ENCODE measurements at regions not wholly inside any gene's neighbourhood (a gene's known extent, or its start where the extent isn't known, plus 50 kb on each side); places are given as distances from the start of the nearest gene placed in this dataset.

DNA sequence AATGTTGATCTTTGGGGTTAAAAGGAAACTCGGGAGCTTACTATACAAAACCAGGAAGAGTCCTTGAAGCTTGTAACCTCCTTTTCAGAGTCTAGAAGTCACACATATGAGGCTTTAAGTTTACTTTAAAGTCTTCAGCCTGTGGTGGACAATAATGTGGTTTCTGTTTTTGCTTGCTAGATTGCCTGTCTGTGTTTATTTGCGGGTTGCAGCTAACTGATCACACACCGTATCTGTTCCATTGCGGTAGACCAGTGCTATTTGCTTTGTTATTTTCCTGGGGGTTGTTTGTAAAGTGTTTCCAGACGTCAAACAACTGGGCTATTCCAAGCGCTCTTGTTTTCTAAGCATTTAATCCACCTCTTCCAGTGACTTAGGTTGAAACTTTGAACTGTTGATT is 143.0 kb upstream of the GYPA start:
- no peaks in the 10 kb centered on the region for H3K4me1 ChIP-seq (ENCODE audit: control insufficient read depth in 2 of 2, insufficient read depth in 1 of 2, low read depth in 1 of 2, low read length in 2 of 2)
- no peak overlapping the region for H3K4ac ChIP-seq (ENCODE audit: low read length)
- H3K9ac ChIP-seq (ENCODE audit: low read depth, low read length, poor library complexity), result no peak overlapping the region
- H3K79me1 ChIP-seq (ENCODE audit: low read depth, low read length), result no peaks in the 10 kb centered on the region
- H4K8ac ChIP-seq (ENCODE audit: low read depth, low read length), result no peak overlapping the region
- H3K23ac ChIP-seq (ENCODE audit: low read depth, low read length, poor library complexity), result no peak overlapping the region
- H3K18ac ChIP-seq (ENCODE audit: low read length), result no peak overlapping the region
- H2BK120ac ChIP-seq (ENCODE audit: low read depth, low read length), result no peak overlapping the region
- H2AFZ ChIP-seq (ENCODE audit: low read length), result no peak overlapping the region
- no peak overlapping the region for H3K4me2 ChIP-seq (ENCODE audit: insufficient read depth, low read length, poor library complexity, severe bottlenecking)
- no peak overlapping the region for H2BK12ac ChIP-seq (ENCODE audit: low read length)
- no peak overlapping the region for H2BK15ac ChIP-seq (ENCODE audit: low read length)
- no peak overlapping the region for H3K4me3 ChIP-seq (ENCODE audit: low read length in 2 of 2)
- H3K9me3 ChIP-seq (replicated peaks in 1 of 2; ENCODE audit: control insufficient read depth in 2 of 2, insufficient read depth in 1 of 2, low read depth in 1 of 2, low read length in 2 of 2), result peaks cover 0 to 2% of the 10 kb centered on the region in 2 donors
- no peak for DNase-seq (ENCODE audit: low spot score)
- no CpG with 5 or more reads among the region's 6 CpGs for WGBS, 2 donors (ENCODE audit: extremely low coverage in 2 of 2, insufficient read length in 2 of 2, insufficient replicate concordance in 1 of 2)
- no peak overlapping the region for H3K27ac ChIP-seq (replicated peaks; ENCODE audit: low read length)
- no peak overlapping the region for H2BK5ac ChIP-seq (ENCODE audit: low read length)
- no peaks in the 10 kb centered on the region for H3K36me3 ChIP-seq (replicated peaks in 1 of 2; ENCODE audit: control insufficient read depth in 2 of 2, insufficient read depth in 2 of 2, low read length in 2 of 2)
- no peak overlapping the region for H2AK5ac ChIP-seq (ENCODE audit: low read depth, low read length)
- no peaks in the 10 kb centered on the region for H3K27me3 ChIP-seq (ENCODE audit: control insufficient read depth in 3 of 3, insufficient read depth in 3 of 3, low read depth in 1 of 3, low read length in 3 of 3)
- H3K14ac ChIP-seq (ENCODE audit: low read length), result no peak overlapping the region
- no peak overlapping the region for H4K91ac ChIP-seq (ENCODE audit: low read depth, low read length, poor library complexity)

GRCh38 chr4:144284026-144284425 is 143.5 kb upstream of the GYPA start:
- Histone ChIP-seq H2BK12ac (ENCODE audit: low read length) (no peak overlapping the region), H3K4me2 (ENCODE audit: insufficient read depth, low read length, poor library complexity, severe bottlenecking) (no peak overlapping the region), H3K9ac (ENCODE audit: low read depth, low read length, poor library complexity) (no peak overlapping the region), H2AFZ (ENCODE audit: low read length) (no peak overlapping the region), H3K18ac (ENCODE audit: low read length) (no peak overlapping the region), H2BK120ac (ENCODE audit: low read depth, low read length) (no peak overlapping the region), H2AK5ac (ENCODE audit: low read depth, low read length) (no peak overlapping the region), H2BK5ac (ENCODE audit: low read length) (no peak overlapping the region), H3K23ac (ENCODE audit: low read depth, low read length, poor library complexity) (no peak overlapping the region), H4K8ac (ENCODE audit: low read depth, low read length) (no peak overlapping the region), H3K4me3 (ENCODE audit: low read length in 2 of 2) (no peak overlapping the region), H3K4ac (ENCODE audit: low read length) (no peak overlapping the region), H3K79me1 (ENCODE audit: low read depth, low read length) (no peaks in the 10 kb centered on the region), H3K9me3 (replicated peaks in 1 of 2; ENCODE audit: control insufficient read depth in 2 of 2, insufficient read depth in 1 of 2, low read depth in 1 of 2, low read length in 2 of 2) (peaks cover 0 to 2% of the 10 kb centered on the region in 2 donors), H4K91ac (ENCODE audit: low read depth, low read length, poor library complexity) (no peak overlapping the region), H3K4me1 (ENCODE audit: control insufficient read depth in 2 of 2, insufficient read depth in 1 of 2, low read depth in 1 of 2, low read length in 2 of 2) (no peaks in the 10 kb centered on the region), H3K27ac (replicated peaks; ENCODE audit: low read length) (no peak overlapping the region), H3K36me3 (replicated peaks in 1 of 2; ENCODE audit: control insufficient read depth in 2 of 2, insufficient read depth in 2 of 2, low read length in 2 of 2) (no peaks in the 10 kb centered on the region), H3K14ac (ENCODE audit: low read length) (no peak overlapping the region), H3K27me3 (ENCODE audit: control insufficient read depth in 3 of 3, insufficient read depth in 3 of 3, low read depth in 1 of 3, low read length in 3 of 3) (no peaks in the 10 kb centered on the region), H2BK15ac (ENCODE audit: low read length) (no peak overlapping the region)
- no peak for DNase-seq (ENCODE audit: low spot score)

- Histone ChIP-seq H2AK5ac (ENCODE audit: low read depth, low read length) (no peak overlapping the region), H2AFZ (ENCODE audit: low read length) (no peak overlapping the region), H3K27me3 (ENCODE audit: control insufficient read depth in 3 of 3, insufficient read depth in 3 of 3, low read depth in 1 of 3, low read length in 3 of 3) (no peaks in the 10 kb centered on the region), H2BK5ac (ENCODE audit: low read length) (no peak overlapping the region), H2BK15ac (ENCODE audit: low read length) (no peak overlapping the region), H3K27ac (replicated peaks; ENCODE audit: low read length) (no peak overlapping the region), H4K8ac (ENCODE audit: low read depth, low read length) (no peak overlapping the region), H3K18ac (ENCODE audit: low read length) (no peak overlapping the region), H3K4ac (ENCODE audit: low read length) (no peak overlapping the region), H3K4me3 (ENCODE audit: low read length in 2 of 2) (no peak overlapping the region), H4K91ac (ENCODE audit: low read depth, low read length, poor library complexity) (no peak overlapping the region), H3K9ac (ENCODE audit: low read depth, low read length, poor library complexity) (no peak overlapping the region), H3K36me3 (replicated peaks in 1 of 2; ENCODE audit: control insufficient read depth in 2 of 2, insufficient read depth in 2 of 2, low read length in 2 of 2) (no peaks in the 10 kb centered on the region), H3K4me1 (ENCODE audit: control insufficient read depth in 2 of 2, insufficient read depth in 1 of 2, low read depth in 1 of 2, low read length in 2 of 2) (no peaks in the 10 kb centered on the region), H3K79me1 (ENCODE audit: low read depth, low read length) (no peaks in the 10 kb centered on the region), H3K23ac (ENCODE audit: low read depth, low read length, poor library complexity) (no peak overlapping the region), H2BK12ac (ENCODE audit: low read length) (no peak overlapping the region), H3K14ac (ENCODE audit: low read length) (no peak overlapping the region), H3K4me2 (ENCODE audit: insufficient read depth, low read length, poor library complexity, severe bottlenecking) (no peak overlapping the region), H3K9me3 (replicated peaks in 1 of 2; ENCODE audit: control insufficient read depth in 2 of 2, insufficient read depth in 1 of 2, low read depth in 1 of 2, low read length in 2 of 2) (peaks cover 0 to 2% of the 10 kb centered on the region in 2 donors), H2BK120ac (ENCODE audit: low read depth, low read length) (no peak overlapping the region)
- no peak for DNase-seq (ENCODE audit: low spot score)
- no CpG with 5 or more reads among the region's 6 CpGs for WGBS, 2 donors (ENCODE audit: extremely low coverage in 2 of 2, insufficient read length in 2 of 2, insufficient replicate concordance in 1 of 2)
These were observed 147.7 kb upstream of the GYPA start for GRCh38 chr4:144288011-144288903.

GRCh38 chr4:144289667-144290428 is 149.3 kb upstream of the GYPA start:
- Histone ChIP-seq H3K23ac (ENCODE audit: low read depth, low read length, poor library complexity) (no peak overlapping the region), H2BK12ac (ENCODE audit: low read length) (no peak overlapping the region), H3K79me1 (ENCODE audit: low read depth, low read length) (no peaks in the 10 kb centered on the region), H3K4me3 (ENCODE audit: low read length in 2 of 2) (no peak overlapping the region), H4K8ac (ENCODE audit: low read depth, low read length) (no peak overlapping the region), H2AFZ (ENCODE audit: low read length) (no peak overlapping the region), H3K9me3 (replicated peaks in 1 of 2; ENCODE audit: control insufficient read depth in 2 of 2, insufficient read depth in 1 of 2, low read depth in 1 of 2, low read length in 2 of 2) (peaks cover 0 to 2% of the 10 kb centered on the region in 2 donors), H2BK120ac (ENCODE audit: low read depth, low read length) (no peak overlapping the region), H3K14ac (ENCODE audit: low read length) (no peak overlapping the region), H2AK5ac (ENCODE audit: low read depth, low read length) (no peak overlapping the region), H3K9ac (ENCODE audit: low read depth, low read length, poor library complexity) (no peak overlapping the region), H3K4ac (ENCODE audit: low read length) (no peak overlapping the region), H3K27ac (replicated peaks; ENCODE audit: low read length) (no peak overlapping the region), H3K18ac (ENCODE audit: low read length) (no peak overlapping the region), H4K91ac (ENCODE audit: low read depth, low read length, poor library complexity) (no peak overlapping the region), H3K4me1 (ENCODE audit: control insufficient read depth in 2 of 2, insufficient read depth in 1 of 2, low read depth in 1 of 2, low read length in 2 of 2) (no peaks in the 10 kb centered on the region), H2BK15ac (ENCODE audit: low read length) (no peak overlapping the region), H3K36me3 (replicated peaks in 1 of 2; ENCODE audit: control insufficient read depth in 2 of 2, insufficient read depth in 2 of 2, low read length in 2 of 2) (no peaks in the 10 kb centered on the region), H3K4me2 (ENCODE audit: insufficient read depth, low read length, poor library complexity, severe bottlenecking) (no peak overlapping the region), H3K27me3 (ENCODE audit: control insufficient read depth in 3 of 3, insufficient read depth in 3 of 3, low read depth in 1 of 3, low read length in 3 of 3) (no peaks in the 10 kb centered on the region), H2BK5ac (ENCODE audit: low read length) (no peak overlapping the region)
- no peak for DNase-seq (ENCODE audit: low spot score)
- WGBS, 2 donors (ENCODE audit: extremely low coverage in 2 of 2, insufficient read length in 2 of 2, insufficient replicate concordance in 1 of 2), result no CpG with 5 or more reads among the region's 1 CpG
